HG03558 (cell line): ENCODE measurements at regions not wholly inside any gene's neighbourhood (a gene's known extent, or its start where the extent isn't known, plus 50 kb on each side); places are given as distances from the start of the nearest gene placed in this dataset.
"Not testable (repeated sequence)": the region's sequence is repeated elsewhere in the genome, so short reads cannot be mapped to it uniquely, and the experiment has no call there.

Source experiments
- ATAC-seq: cut with Tn5 transposase; IDR thresholded peaks from one replicate; pipeline ENCODE4 v1.9.1; 2021; ENCODE audit warnings: moderate number of reproducible peaks; ENCODE audit not compliant: unreplicated experiment; ENCODE audit errors: extremely low read depth

DNA sequence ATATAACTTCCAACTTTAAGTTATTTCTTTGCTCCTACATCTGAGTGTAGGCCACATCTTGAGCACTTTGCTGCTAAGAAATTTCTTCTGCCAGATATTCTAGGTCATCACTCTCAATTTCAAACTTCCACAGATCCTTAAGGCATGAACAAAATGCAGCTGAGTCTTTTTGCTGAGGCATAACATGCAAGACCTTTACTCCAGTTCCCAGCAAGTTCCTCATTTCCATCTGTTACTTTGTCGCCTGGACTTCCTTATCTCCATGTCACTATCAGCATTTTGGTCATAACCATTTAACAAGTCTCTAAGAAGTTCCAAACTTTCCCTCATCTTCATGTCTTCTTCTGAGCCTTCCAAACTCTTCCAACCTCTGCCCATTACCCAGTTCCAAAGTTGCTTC lies 1077.3 kb upstream of the TMEFF2 start:
- no peak for ATAC-seq

DNA sequence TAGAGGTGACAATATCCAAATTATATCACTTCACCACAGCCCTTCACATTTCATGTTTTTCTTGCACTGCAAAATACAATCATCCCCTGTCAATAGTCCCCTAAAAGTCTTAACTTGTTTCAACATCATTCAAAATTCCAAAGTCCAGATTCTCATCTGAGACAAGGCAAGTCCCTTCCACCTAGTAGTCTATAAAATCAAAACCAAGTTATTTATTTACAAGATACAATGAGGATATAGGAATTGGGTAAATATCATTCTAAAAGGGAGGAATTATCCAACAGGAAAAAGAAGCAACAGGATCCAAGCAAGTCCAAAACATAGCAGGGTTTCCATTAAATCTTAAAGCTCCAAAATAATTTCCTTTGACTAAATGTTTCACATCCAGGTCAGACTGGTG lies 1076.1 kb upstream of the TMEFF2 start:
- no peak for ATAC-seq

- ATAC-seq = no peak
Observed at GRCh38 chr2:193267496-193268002, 1072.8 kb upstream of the TMEFF2 start.

DNA sequence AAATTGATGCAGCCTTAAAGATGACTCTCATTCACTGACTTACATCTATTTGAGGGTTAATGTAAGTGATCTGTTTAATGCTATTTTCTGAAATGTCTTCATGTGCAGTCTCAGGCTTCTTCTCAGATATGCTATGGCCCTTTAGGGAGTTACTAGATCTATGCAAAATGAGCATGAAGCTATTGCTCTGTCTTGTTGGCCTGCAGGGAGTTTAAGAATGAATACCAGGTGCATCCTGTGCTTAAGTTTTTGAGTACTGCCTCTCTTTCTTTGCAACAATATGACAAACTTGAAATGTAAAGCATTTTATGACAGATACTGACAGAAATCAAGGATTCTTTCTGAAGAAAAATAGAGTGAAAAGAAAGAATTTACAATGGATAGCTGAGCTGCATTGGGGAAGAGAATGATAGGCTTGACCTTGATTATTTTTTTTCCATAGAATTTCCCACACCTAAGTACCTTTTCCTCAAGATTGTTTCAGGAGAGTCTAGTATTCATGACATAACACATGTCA lies 1058.3 kb upstream of the TMEFF2 start:
- no peak for ATAC-seq

DNA sequence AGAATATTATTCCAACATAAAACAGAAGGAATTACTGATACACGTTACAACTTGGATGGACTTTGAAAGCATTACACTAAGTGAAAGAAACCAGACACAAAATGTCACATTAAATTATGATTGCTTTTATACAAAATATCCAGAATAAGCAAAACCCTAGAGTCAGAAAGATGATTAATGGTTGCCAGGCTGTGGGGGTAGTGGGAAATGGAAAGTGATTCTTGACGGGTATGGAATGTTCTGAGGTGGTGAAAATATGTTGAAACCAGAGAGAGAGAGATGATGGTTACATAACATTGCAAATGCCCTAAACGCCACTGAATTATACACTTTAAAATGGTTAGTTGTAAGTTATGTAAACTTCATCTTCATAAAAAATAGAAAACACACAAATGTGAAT lies 1057.2 kb upstream of the TMEFF2 start:
- no peak for ATAC-seq

GRCh38 chr2:193250389-193250788 lies 1055.7 kb upstream of the TMEFF2 start:
- no peak for ATAC-seq

DNA sequence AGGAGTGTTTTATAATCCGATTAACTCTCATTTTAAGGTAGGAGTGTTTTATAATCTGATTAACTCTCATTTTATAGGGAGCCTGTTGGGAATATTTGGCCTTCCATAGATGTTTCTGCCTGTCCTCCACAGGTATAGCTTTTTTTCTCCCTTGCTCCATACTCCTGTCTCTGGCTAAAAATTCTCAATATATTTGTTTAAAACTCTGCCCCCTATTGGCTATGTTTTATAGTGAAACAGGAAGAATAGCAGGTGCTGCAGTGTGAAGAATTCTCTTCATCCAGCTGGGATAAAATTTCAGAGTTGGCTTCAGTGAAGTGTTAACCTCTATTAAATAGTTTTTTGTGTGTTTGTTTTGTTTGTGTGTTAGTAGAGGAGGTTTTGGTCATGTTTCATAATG lies 1046.0 kb upstream of the TMEFF2 start:
- ATAC-seq = no peak

- ATAC-seq = no peak
Observed at GRCh38 chr2:193231634-193232033, 1036.9 kb upstream of the TMEFF2 start.

GRCh38 chr2:193228276-193228675 lies 1033.5 kb upstream of the TMEFF2 start:
- ATAC-seq = no peak

- no peak for ATAC-seq
Observed at GRCh38 chr2:193222454-193222853, 1027.7 kb upstream of the TMEFF2 start.

DNA sequence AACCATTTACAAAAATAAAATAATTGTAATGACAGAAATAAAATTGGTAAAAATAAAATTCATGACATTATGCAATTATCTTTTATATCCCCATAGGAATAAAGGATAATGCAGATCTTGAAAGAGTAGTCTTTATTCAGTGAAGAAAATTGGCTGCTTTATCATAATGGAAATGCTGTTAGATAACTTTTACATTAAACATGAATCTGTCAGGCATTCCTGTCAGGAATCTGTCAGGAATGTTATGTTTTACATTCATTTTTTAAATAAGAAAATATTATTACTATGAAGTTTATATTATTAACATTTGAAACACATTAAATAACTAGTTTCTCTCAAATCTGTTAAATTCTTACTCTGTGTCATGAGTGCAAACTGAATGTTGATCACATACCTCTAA lies 1024.7 kb upstream of the TMEFF2 start:
- no peak for ATAC-seq

DNA sequence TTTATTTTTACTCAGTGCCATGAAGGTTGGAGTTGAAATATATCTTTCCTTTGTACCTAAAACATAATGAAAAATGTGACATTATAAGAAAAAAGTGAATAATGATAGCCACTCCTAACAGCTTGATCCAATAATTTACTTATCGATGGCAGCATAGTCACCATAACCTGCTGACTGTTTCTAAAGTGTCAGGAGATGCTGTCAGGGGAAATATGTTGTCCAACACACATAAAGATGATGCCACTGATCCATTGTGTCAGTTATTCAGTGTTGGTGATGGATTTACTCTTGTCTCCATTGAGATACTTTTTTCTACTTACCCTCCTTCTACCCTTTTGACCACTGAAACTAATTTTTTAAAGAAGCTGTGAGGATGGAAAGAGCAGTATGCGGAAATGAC lies 1006.9 kb upstream of the TMEFF2 start:
- ATAC-seq = no peak

GRCh38 chr2:193199322-193199721 lies 1004.6 kb upstream of the TMEFF2 start:
- ATAC-seq = no peak

- ATAC-seq = no peak
Observed at GRCh38 chr2:193187816-193188215, 993.1 kb upstream of the TMEFF2 start.

DNA sequence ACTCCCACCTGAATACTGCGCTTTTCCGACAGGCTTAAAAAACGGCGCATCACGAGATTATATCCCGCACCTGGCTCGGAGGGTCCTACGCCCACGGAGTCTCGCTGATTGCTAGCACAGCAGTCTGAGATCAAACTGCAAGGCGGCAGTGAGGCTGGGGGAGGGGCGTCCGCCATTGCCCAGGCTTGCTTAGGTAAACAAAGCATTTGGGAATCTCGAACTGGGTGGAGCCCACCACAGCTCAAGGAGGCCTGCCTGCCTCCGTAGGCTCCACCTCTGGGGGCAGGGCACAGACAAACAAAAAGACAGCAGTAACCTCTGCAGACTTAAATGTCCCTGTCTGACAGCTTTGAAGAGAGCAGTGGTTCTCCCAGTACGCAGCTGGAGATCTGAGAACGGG lies 976.2 kb upstream of the TMEFF2 start:
- ATAC-seq = not testable (repeated sequence)

DNA sequence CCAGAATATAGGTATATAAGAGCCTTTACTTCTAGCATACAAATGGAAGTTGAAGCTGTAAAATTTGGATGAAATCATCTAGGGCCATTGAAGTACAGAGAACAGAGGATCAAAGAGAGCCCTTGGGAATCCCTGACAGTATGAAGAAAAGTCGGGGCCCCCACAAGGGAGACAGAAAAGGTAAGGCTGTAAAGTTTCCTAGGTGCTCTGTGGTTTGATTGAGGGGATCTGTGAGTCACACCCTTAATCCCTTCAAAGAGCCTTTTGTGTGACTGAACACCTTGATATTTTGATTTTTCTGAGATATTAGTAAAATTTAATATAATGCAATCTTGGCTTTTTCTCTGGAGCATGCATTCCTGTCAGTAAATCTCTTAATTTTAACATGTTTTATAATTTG lies 961.7 kb upstream of the TMEFF2 start:
- ATAC-seq = no peak

GRCh38 chr2:193154076-193154475 lies 959.3 kb upstream of the TMEFF2 start:
- ATAC-seq = no peak

GRCh38 chr2:193153576-193153975 lies 958.8 kb upstream of the TMEFF2 start:
- no peak for ATAC-seq

- not testable (repeated sequence) for ATAC-seq
Observed at GRCh38 chr2:193142467-193142866, 947.7 kb upstream of the TMEFF2 start.

DNA sequence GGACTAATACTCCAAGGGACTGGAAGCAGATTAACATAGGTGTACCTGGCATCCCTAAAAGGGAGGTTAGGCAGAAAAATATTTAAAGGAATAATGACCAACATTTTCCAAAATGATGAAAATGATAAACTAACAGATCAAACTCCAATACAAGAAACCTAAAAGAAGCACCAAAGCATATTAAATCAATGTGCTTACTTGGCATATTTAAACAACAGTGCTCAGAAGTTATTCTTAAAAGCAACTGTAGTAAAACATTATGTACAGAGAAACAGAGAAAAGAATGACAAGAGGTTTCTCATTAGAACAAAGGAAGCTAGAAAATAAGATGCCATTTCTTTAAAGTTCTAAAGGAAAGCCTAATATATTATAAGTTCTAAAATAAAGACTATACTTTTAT lies 947.3 kb upstream of the TMEFF2 start:
- ATAC-seq = no peak

DNA sequence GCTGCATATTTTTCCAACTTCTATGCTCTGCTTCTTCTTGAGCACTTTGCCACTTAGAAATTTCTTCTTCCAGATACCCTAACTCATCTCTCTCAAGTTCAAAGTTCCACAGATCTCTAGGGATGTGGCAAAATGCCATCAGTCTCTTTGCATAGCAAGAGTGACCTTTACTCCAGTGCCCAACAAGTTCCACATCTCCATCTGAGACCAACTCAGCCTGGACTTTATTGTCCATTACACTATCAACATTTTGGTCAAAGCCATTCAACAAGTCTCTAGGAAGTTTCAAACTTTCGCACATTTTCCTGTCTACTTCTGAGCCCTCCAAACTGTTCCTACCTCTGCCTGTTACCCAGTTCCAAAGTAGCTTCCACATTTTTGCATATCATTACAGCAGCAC lies 946.2 kb upstream of the TMEFF2 start:
- not testable (repeated sequence) for ATAC-seq

DNA sequence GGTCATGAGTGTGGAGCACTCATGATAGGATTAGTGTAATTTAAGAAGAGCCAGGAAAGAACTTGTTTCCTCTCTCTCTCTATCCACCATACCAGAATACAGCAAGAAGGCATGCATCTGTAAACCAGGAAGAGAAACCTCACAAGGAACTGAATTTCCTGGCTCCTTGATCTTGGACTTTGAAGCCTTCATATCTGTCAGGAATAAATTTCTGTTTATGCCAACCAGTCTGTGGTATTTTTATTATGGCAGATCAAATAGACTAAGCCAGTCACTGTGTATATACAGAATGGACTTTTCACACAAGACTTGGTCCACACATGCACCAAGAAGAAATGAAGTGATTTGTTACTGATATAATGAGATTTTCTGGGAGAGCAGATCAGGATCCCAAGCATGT lies 930.1 kb upstream of the TMEFF2 start:
- ATAC-seq = no peak

GRCh38 chr2:193114827-193115226 lies 920.1 kb upstream of the TMEFF2 start:
- no peak for ATAC-seq
